Breast epithelium (tissue), 3 donors: ENCODE measurements at regions not wholly inside any gene's neighbourhood (a gene's known extent, or its start where the extent isn't known, plus 50 kb on each side); places are given as distances from the start of the nearest gene placed in this dataset.
"Not testable (repeated sequence)": the region's sequence is repeated elsewhere in the genome, so short reads cannot be mapped to it uniquely, and the experiment has no call there.

Experiments used
- POLR2A ChIP-seq: fragments of 450-650 bp; IDR thresholded peaks from one replicate; pipeline ENCODE4 v1.6.1; 2016; ENCODE audit warnings: antibody characterized with exemption, mild to moderate bottlenecking, moderate library complexity
- TF ChIP-seq, protein P1 (sequence below), 3 donors: fragments of 450-650 bp; IDR thresholded peaks; one replicate each; pipeline ENCODE4 v1.5.1; 2016 to 2017; ENCODE audit warnings: antibody characterized with exemption in 3 of 3, mild to moderate bottlenecking in 3 of 3, moderate library complexity in 3 of 3

DNA sequence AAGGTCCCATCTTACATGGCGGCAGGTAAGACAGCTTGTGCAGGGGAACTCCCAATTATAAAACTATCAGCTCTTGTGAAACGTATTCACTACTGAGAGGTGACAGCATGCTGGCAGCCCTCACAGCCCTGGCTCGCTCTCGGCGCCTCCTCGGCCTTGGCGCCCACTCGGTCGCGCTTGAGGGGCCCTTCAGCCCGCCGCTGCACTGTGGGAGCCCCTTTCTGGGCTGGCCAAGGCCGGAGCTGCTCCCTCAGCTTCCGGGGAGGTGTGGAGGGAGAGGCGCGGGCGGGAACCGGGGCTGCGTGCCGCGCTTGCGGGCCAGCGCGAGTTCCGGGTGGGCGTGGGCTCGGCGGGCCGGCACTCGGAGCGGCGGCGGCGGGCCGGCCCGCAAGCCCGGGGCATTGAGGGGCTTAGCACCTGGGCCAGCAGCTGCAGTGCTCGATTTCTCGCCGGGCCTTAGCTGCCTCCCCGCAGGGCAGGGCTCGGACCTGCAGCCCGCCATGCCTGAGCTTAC is 262.6 kb upstream of the CDH19 start:
- TF ChIP-seq, protein P1, sequence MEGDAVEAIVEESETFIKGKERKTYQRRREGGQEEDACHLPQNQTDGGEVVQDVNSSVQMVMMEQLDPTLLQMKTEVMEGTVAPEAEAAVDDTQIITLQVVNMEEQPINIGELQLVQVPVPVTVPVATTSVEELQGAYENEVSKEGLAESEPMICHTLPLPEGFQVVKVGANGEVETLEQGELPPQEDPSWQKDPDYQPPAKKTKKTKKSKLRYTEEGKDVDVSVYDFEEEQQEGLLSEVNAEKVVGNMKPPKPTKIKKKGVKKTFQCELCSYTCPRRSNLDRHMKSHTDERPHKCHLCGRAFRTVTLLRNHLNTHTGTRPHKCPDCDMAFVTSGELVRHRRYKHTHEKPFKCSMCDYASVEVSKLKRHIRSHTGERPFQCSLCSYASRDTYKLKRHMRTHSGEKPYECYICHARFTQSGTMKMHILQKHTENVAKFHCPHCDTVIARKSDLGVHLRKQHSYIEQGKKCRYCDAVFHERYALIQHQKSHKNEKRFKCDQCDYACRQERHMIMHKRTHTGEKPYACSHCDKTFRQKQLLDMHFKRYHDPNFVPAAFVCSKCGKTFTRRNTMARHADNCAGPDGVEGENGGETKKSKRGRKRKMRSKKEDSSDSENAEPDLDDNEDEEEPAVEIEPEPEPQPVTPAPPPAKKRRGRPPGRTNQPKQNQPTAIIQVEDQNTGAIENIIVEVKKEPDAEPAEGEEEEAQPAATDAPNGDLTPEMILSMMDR (IDR thresholded peaks at IDR 0.05) = not testable (repeated sequence)
- not testable (repeated sequence) for TF ChIP-seq POLR2A
